ENCODE measurements at regions not wholly inside any gene's neighbourhood (a gene's known extent, or its start where the extent isn't known, plus 50 kb on each side); places are given as distances from the start of the nearest gene placed in this dataset.

DNA sequence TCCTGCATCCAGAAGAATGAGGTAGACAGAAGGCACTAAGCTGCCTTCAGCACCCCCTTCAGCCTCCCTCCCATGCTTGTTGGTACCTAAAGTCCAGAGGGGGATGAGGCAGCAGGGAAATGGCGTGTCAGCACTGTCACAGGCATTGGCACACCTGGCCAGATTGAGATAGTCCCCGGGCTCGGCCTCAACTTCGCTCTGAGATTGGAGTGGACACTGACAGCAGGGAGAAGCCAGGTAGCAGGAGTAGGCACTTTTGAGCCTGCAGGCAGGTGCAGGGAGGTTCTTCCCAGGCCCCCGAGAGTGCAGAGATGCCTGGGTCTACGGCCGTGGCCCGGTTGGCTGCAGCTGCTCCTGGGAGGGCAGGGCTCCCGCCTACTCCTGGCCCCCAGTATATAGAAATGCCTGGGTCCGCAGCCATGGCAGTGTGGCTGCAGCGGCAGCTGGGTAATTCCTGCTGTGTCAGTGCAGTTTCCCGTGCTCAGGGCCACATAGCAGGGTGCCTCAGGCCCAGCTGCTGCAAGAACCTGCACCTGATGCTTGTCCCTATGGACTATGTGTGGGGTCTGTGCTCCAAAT lies 160.3 kb downstream of the SLITRK6 start:
- no peaks in the 10 kb centered on the region for H3K27me3 ChIP-seq (replicated peaks; ENCODE audit: insufficient read depth)
- TF ChIP-seq, protein P1, sequence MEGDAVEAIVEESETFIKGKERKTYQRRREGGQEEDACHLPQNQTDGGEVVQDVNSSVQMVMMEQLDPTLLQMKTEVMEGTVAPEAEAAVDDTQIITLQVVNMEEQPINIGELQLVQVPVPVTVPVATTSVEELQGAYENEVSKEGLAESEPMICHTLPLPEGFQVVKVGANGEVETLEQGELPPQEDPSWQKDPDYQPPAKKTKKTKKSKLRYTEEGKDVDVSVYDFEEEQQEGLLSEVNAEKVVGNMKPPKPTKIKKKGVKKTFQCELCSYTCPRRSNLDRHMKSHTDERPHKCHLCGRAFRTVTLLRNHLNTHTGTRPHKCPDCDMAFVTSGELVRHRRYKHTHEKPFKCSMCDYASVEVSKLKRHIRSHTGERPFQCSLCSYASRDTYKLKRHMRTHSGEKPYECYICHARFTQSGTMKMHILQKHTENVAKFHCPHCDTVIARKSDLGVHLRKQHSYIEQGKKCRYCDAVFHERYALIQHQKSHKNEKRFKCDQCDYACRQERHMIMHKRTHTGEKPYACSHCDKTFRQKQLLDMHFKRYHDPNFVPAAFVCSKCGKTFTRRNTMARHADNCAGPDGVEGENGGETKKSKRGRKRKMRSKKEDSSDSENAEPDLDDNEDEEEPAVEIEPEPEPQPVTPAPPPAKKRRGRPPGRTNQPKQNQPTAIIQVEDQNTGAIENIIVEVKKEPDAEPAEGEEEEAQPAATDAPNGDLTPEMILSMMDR (IDR thresholded peaks at IDR 0.05), result no peak
- no peak for DNase-seq (ENCODE audit: low spot score)
- no peaks in the 10 kb centered on the region for H3K9me3 ChIP-seq
- no peak overlapping the region for H3K4me3 ChIP-seq
- H3K27ac ChIP-seq, result no peak overlapping the region
- no peaks in the 10 kb centered on the region for H3K4me1 ChIP-seq (ENCODE audit: control insufficient read depth in 1 of 2, low read depth in 2 of 2)
- no peaks in the 10 kb centered on the region for H3K36me3 ChIP-seq
- no peak for ATAC-seq (ENCODE audit: insufficient number of reproducible peaks, low FRiP score, low read depth)

DNA sequence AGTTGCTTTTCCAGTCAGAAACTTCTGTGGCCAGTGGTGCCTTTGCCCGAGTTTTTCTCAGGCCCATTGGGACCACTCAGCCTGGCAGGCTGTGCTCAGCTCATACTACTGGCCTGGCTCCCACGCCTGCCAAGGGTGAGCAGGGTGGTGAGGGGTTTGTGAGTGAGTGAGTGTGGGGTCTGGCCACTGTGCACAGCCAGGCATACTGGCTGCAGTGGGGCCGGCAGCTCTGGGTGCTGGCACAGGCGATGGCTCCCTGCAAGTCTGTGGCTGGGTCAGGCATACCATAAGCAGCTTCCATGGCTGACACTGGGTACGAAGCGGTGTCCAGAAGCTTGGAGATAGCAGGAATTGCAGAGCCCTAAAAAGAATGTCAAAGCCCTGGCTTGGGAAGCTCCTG lies 161.0 kb downstream of the SLITRK6 start:
- H3K27ac ChIP-seq, result no peak overlapping the region
- H3K4me3 ChIP-seq, result no peak overlapping the region
- H3K9me3 ChIP-seq, result no peaks in the 10 kb centered on the region
- ATAC-seq (ENCODE audit: insufficient number of reproducible peaks, low FRiP score, low read depth) (no peak), DNase-seq (ENCODE audit: low spot score) (no peak)
- TF ChIP-seq, protein P1 (IDR thresholded peaks at IDR 0.05), result no peak
- H3K27me3 ChIP-seq (replicated peaks; ENCODE audit: insufficient read depth), result no peaks in the 10 kb centered on the region
- H3K36me3 ChIP-seq, result no peaks in the 10 kb centered on the region
- H3K4me1 ChIP-seq (ENCODE audit: control insufficient read depth in 1 of 2, low read depth in 2 of 2), result no peaks in the 10 kb centered on the region

DNA sequence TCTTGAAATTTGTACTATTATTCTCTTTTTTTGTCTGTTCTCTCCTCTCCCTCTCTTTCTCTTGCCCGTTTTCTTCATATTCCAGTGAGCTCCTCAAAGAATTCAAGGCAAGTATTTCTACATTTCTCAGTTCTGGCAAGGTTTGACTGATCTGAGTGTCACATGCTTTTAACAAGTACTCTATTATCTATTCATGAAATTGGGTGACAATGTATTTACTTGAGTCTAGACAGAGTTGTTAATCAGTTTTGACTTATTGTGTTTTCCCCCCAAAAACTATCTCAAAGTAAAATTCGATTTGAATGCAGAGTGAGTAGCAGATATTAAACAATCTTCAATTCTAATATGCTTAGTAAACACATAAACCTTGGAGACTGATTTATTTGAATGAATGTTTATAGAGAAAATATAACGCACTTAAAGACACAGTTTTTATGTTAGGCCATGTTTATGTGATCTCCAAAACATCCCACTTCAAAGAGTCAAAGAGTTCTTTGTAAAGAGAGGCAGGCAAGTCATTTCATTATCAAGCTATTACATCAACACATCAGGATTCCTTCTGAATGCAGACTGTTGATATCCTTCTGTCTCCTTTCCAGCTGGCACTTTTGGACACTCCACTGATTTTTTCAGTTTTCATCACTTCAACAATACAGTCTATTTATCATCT lies 166.6 kb downstream of the SLITRK6 start:
- no peak for DNase-seq (ENCODE audit: low spot score)
- H3K36me3 ChIP-seq, result no peaks in the 10 kb centered on the region
- TF ChIP-seq, protein P1 (IDR thresholded peaks at IDR 0.05), result no peak
- H3K4me1 ChIP-seq (ENCODE audit: control insufficient read depth in 1 of 2, low read depth in 2 of 2), result no peaks in the 10 kb centered on the region
- H3K4me3 ChIP-seq, result no peak overlapping the region
- no peaks in the 10 kb centered on the region for H3K27me3 ChIP-seq (replicated peaks; ENCODE audit: insufficient read depth)
- ATAC-seq (ENCODE audit: insufficient number of reproducible peaks, low FRiP score, low read depth), result no peak
- H3K9me3 ChIP-seq, result no peaks in the 10 kb centered on the region
- no peak overlapping the region for H3K27ac ChIP-seq

DNA sequence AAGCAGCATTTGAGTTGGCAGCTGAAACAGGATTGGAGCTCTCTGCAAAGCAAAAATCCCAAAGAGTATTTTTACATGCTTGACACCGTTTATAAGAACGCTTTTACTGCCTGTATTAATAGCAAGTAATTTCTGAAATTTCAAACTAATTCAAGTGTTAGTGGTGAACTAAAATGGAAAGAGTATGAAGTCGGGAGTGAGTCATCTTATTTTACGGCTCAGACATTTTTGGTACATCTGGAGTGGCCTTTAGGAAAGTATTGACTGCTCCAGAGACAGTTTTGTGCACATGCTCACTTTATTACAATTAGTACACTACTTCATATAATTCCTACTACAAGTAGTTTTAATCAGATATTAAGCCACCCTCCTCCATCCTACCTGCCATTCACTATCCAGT lies 167.4 kb downstream of the SLITRK6 start:
- TF ChIP-seq, protein P1 (IDR thresholded peaks at IDR 0.05), result no peak
- no peak for DNase-seq (ENCODE audit: low spot score)
- no peak overlapping the region for H3K27ac ChIP-seq
- H3K4me1 ChIP-seq (ENCODE audit: control insufficient read depth in 1 of 2, low read depth in 2 of 2), result no peaks in the 10 kb centered on the region
- ATAC-seq (ENCODE audit: insufficient number of reproducible peaks, low FRiP score, low read depth), result no peak
- H3K9me3 ChIP-seq, result no peaks in the 10 kb centered on the region
- H3K27me3 ChIP-seq (replicated peaks; ENCODE audit: insufficient read depth), result no peaks in the 10 kb centered on the region
- H3K4me3 ChIP-seq, result no peak overlapping the region
- no peaks in the 10 kb centered on the region for H3K36me3 ChIP-seq

DNA sequence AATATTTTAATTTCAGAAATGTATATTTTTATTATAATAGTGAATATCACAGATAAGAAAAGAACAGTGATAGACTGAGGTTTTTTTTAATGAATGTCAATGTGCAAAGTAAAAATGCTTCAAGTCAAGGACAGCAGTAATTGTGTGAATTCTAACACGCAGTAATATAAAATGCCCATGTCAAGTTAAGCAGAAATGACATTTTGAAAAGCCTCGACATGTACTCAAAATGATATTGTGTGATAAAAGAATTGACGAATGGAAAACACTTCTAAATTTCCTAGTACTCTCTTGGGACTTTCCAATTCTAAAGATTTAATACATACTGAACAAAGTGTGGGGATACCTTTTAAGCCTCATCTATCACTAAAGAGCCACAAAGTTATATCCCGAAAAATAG lies 172.6 kb downstream of the SLITRK6 start:
- Histone ChIP-seq H3K4me3 (no peak overlapping the region), H3K27me3 (replicated peaks; ENCODE audit: insufficient read depth) (no peaks in the 10 kb centered on the region), H3K4me1 (ENCODE audit: control insufficient read depth in 1 of 2, low read depth in 2 of 2) (no peaks in the 10 kb centered on the region), H3K27ac (no peak overlapping the region), H3K9me3 (no peaks in the 10 kb centered on the region), H3K36me3 (no peaks in the 10 kb centered on the region)
- DNase-seq (ENCODE audit: low spot score), result no peak
- no peak for ATAC-seq (ENCODE audit: insufficient number of reproducible peaks, low FRiP score, low read depth)
- TF ChIP-seq, protein P1 (IDR thresholded peaks at IDR 0.05), result no peak
